ENCODE measurements at regions not wholly inside any gene's neighbourhood (a gene's known extent, or its start where the extent isn't known, plus 50 kb on each side); places are given as distances from the start of the nearest gene placed in this dataset.

GRCh38 chr10:43904844-43905243 lies 256.2 kb upstream of the ZNF32 start:
- peak in 1 of 51 donors; percentile 6 for DNase-seq

- no peak for DNase-seq
These were observed 255.6 kb upstream of the ZNF32 start for GRCh38 chr10:43904301-43904700.

GRCh38 chr10:43903451-43903850 lies 254.8 kb upstream of the ZNF32 start:
- no peak for DNase-seq

- DNase-seq = no peak
These were observed 254.2 kb upstream of the ZNF32 start for GRCh38 chr10:43902842-43903241.

- no peak for DNase-seq
These were observed 253.2 kb upstream of the ZNF32 start for GRCh38 chr10:43901744-43902504.

- no peak for DNase-seq
These were observed 252.6 kb upstream of the ZNF32 start for GRCh38 chr10:43901302-43901701.

GRCh38 chr10:43900571-43900970 lies 251.9 kb upstream of the ZNF32 start:
- DNase-seq = no peak

- no peak for DNase-seq
These were observed 250.7 kb upstream of the ZNF32 start for GRCh38 chr10:43899224-43899959.

- no peak for DNase-seq
These were observed 249.9 kb upstream of the ZNF32 start for GRCh38 chr10:43898592-43898991.

GRCh38 chr10:43897765-43898419 lies 249.2 kb upstream of the ZNF32 start:
- DNase-seq = no peak

- no peak for DNase-seq
These were observed 243.5 kb upstream of the ZNF32 start for GRCh38 chr10:43892062-43892770.

- no peak for DNase-seq
These were observed 242.6 kb upstream of the ZNF32 start for GRCh38 chr10:43891241-43891640.

- no peak for DNase-seq
These were observed 241.4 kb upstream of the ZNF32 start for GRCh38 chr10:43890124-43890523.

GRCh38 chr10:43888586-43888985 lies 239.9 kb upstream of the ZNF32 start:
- no peak for DNase-seq

GRCh38 chr10:43885842-43886241 lies 237.2 kb upstream of the ZNF32 start:
- no peak for DNase-seq

GRCh38 chr10:43885252-43885651 lies 236.6 kb upstream of the ZNF32 start:
- no peak for DNase-seq

- no peak for DNase-seq
These were observed 235.9 kb upstream of the ZNF32 start for GRCh38 chr10:43884501-43885105.

GRCh38 chr10:43882711-43883110 lies 234.0 kb upstream of the ZNF32 start:
- DNase-seq = no peak

- DNase-seq = no peak
These were observed 233.0 kb upstream of the ZNF32 start for GRCh38 chr10:43881657-43882056.

- DNase-seq = no peak
These were observed 231.5 kb upstream of the ZNF32 start for GRCh38 chr10:43880160-43880559.

GRCh38 chr10:43879742-43880141 lies 231.1 kb upstream of the ZNF32 start:
- DNase-seq = no peak

Data from hypothalamus (tissue), 51 donors.